HG03103 (cell line): ENCODE measurements at regions not wholly inside any gene's neighbourhood (a gene's known extent, or its start where the extent isn't known, plus 50 kb on each side); places are given as distances from the start of the nearest gene placed in this dataset.

ENCODE experiments used
- ATAC-seq: cut with Tn5 transposase; IDR thresholded peaks from one replicate; pipeline ENCODE4 v1.9.1; 2021; ENCODE audit warnings: low read depth; ENCODE audit not compliant: unreplicated experiment

DNA sequence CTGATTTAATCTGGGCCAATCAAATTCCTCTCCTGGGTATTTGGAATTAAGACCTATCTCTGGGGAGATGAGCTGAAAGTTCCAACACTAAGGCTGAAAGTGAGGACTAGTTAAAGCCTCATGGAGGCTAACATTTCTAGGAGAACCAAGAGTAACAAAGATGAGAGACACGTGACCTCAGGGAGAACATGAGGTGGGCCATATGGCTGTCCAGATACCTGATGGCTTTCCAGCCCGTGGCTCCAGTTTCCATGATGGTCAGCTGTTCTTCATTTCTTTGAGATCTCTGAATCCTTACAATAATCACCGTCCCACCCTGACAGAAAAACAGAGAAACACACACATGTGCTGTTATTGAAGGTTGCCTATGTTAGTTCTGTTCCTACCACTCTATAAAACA is 66.1 kb downstream of the LEPR start:
- ATAC-seq, result no peak

DNA sequence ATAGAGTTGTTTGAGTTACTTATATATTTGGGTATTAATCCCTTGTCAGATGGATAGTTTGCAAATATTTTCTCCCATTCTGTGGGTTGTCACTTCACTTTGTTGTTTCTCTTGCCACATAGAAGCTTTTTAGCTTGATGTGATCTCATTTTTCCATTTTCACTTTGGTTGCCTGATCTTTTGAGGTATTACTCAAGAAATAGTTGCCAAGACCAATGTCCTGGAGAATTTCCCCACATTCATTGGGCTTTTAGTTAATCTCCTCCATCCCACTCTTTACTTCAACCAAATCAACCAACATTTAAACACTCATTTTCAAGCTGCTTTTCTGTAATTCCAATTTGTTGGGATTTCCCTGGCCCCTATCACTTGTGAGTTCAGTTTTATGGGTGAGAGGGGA is 69.0 kb downstream of the LEPR start:
- no peak for ATAC-seq

DNA sequence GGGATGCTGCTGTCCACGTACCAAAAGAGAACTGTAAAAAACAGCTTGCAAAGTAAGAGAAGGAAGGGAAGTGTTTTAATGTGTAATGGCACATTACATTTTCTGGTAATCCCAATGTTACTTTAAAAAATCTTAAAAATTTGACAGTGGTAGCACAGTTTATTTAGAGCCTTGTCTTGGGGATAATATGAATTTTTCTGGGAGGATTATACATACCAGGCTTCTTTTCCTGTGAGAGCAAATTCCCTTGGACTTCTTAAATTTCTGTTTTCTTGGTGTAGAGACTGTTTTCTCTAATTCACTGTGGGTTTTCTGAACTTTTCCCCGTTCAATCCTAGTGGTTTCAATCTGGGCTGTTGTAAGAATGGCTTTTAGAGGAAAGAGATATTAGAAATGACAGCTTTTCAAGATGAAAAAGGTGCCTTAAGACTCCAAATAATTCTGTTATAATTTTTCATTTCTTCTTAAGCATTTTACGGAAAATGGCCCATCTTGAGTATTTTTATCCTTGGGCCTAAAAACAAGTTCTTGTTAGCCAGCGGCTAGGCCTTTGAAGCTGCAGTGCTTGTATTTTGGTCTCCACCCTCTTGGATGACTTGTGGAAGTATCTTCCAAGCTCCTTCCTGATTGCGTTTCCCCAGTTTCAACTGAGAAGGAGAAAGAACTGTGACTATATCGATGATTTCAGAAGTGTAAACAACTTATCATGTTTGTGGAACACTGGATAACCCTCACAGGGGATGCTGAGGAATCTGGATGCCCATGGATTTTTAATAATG is 70.0 kb downstream of the LEPR start:
- ATAC-seq, result no peak

DNA sequence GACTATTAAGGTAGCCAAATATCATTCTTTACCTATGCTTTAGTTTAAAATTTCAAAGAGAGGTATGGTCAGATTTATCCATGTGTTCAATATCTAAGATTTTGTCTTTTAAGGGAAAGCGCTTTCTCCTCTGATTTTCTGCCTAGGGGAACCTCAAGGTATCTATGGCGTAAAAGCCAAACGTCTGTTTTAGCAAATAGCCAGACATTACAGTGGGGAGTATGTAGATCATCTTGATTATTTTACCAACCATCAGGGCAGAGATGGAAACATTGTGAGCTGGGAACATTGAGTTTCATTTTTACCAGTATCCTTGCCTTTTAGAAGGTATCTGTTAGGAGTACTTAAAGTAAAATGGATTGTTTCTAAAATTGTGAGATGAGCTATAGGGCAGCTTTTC is 71.0 kb downstream of the LEPR start:
- ATAC-seq, result no peak

DNA sequence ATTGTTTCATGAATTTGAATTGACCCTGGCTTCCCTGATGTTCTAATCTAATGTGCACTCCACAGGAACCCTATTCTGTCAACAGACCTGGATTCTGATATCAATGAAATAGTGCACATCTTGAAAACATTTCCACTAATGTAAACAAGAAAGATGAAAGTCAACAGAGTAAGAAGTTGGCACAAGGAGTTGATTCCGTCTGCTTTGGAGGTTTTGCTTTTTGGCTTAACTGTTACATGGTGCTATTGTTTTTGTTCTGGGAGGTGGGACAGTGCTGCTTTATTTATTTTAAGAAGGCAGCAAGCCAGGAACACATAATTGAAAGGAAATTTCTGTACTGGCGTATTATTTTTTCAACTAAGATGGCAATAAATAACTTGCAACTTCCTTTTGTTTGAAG is 73.3 kb downstream of the LEPR start:
- no peak for ATAC-seq

DNA sequence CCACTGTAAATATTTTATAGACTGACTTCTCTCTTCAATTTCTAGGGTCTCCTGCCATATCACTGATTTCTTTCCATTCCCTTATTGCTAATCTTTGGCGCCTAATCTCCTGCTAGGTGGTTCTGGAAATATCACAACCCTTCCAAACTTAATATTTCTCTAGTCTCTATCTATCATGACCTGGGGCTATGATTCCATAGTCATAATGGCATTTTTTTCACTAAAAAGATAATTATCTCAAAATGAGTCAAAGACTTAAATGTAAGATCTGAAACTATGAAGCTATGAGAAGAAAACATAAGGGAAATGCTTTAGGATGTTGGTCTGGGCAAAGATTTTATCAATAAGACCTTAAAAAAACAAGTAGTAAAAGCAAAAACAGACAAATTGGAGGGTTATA is 74.2 kb downstream of the LEPR start:
- ATAC-seq, result no peak

DNA sequence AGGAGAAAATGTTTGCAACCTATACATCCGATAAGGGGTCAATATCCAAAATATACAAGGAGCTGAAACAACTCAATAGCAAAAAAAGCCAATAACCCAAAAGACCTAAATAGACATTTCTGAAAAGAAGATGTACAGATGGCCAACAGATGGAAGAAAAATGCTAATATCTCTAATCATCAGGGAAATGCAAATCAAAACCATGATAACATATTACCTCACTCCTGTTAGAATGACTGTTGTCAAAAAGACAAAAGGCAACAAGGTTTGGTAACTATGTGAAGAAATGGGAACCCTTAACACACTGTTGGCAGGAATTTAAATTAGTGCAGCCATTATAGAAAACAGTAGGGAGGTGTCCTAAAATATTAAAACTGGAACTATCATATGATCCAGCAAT is 74.7 kb downstream of the LEPR start:
- ATAC-seq, result no peak

DNA sequence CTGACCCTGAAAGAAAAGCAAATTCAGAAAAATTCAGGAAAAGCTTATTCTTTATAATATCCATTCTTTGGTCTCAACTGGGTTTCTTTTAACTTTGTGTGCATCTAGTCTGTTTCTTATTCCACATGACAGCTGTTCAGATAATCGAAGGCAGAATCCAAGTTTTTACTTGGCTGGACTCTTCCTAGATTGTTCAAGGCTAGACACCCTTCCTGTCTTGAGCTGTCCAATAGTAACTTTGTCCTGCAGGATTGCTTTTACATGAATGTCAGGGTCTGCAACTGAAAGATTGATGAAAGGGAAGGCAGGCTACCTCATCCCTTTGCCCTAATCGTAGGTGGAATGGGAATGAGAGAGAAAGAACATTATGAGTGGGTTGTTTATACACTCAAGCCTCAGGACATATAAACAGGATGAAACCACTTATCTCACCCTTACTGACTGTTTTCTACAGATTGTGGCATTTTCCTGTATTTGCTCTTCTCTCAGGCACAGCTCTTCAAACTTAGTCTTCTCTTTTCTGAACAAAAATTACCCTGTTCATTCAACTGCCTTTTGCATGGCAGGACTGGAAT is 76.9 kb downstream of the LEPR start:
- ATAC-seq, result no peak

DNA sequence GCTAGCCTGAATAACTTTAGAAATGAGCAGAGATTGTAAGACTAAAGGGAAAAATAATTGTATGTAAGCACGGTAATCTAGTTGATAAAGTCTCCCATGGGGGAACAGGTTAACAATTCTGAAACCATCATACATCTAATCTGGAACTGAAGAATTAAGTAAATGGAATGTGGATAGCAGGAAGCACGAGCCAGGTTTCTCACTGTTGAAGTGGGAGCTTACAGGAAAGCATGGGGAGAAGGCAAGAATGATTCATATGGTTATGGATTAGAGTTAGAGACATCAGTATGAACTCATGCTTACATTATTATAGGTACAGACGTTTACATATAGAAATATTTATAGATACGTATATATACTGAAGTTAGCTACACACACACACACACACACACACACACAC is 83.0 kb downstream of the LEPR start:
- ATAC-seq, result no peak

DNA sequence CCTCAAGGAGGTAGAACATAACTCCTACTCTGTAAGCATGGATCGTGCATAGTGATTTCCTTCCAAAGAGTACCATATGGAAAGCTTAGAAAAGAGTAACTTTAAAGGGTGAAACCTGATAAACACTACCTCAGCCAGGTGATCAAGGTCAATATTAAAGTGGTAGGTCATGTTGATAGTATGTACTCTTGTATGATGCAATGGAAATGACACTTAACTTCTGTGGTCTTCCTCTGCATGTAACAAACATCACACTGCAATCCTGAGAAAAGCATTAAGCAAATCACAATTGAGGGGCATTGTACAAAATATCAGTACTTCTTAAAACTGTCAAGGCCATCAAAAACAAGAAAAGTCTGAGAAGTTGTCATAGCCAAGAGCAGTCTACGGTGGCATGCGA is 83.8 kb downstream of the LEPR start:
- no peak for ATAC-seq

DNA sequence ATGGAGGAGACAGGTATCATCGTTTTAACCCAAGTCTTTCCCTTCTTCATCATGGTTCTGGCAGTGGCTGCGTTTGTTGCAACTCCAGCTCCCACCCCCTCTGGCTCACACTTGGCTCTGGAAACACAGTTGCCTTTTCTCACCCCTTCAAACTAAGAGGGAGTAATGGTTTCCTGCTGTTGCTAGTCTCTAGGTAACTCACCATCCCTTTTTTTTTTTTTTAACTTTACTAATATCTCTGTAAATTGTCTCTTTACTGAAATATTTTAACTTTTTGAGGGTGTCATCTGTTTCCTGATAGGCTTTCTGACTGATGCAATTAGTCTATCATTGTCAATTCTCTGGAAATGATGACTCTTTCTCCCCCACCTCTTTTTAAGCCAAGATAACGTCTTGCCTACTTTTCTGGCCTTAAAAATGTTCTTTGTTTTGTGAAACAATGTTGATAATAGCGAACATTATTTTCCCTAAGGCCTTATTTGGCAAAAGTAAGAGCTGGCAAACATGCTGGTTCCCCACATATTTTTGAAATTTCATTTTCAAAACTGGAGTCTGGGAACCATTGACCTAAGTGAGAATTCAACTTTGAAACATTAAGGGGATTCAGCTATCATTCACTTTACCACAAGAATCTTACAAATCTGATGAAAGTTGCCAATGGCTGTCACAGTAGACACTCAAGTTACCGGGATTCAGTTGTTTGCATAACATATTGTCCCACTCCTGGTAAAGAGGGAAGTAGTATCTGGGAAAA is 85.3 kb downstream of the LEPR start:
- no peak for ATAC-seq

DNA sequence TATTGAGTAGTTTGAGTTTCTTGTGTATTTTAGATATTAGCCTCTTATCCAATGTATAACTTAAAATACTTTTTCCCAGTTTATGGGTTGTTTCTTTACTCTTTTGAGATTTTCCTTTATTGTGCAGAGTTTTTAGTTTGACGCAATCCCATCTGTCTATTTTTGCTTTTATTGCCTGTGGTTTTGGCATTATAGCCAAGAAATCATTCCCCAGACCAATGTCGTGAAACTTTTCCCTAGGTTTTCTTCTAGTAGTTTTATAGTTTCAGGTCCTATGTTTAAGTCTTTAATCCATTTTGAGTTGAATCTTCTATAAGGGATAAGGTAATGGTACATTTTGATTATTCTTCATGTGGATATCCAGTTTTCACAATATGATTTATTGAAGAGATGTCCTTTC is 87.6 kb downstream of the LEPR start:
- no peak for ATAC-seq

DNA sequence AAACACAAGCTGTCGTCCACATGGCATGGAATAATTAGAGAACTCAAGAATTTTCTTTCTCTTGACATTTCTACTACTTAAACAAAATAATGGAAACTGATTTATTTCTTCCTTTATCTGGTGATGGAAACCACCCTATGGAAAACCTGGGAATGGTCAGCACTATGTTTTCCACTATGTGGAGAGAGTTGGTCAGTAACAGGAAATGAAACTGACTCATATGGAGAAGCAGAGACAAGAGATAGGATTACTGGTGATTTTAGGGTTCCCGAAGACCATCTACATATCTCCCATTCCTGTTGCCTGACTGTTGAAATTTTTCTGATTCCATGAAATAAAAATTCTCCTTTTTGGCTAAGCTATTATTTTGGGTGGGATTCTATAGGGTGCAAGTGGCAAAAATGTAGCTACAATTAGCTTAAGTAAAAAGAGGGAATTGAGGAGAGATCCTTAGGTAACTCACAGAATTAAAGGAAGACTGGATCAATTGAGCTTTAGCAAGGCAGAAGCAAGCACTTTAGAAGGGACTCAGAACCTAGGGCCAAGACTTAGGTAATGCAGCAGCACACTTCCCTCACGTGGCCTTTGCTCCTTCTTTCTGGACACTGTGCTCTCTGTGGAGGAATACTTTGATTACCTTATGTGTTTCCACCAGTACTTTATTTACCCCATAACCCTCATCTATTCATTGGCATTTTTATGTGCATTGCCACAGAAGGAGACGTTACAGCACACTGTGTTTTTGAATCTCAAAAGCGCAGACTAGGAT is 89.6 kb downstream of the LEPR start:
- ATAC-seq, result no peak

DNA sequence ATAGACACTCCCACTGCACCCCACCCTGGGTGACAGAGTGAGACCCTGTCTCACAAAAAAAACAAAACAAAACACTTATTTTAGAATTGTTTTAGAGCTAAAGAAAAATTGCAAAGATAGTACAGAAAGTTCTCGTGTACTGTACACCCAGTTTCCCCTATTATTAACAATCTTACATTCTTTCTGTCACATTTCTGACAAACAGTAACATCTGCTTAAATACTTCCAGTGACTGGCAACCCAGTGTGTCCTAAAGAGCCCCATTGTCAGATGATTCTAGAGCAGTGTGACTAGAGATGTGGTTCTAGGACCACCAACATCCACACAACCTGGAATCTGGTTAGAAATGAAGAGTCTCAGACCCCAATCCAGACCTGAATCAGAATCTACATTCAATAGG is 90.5 kb downstream of the LEPR start:
- no peak for ATAC-seq

DNA sequence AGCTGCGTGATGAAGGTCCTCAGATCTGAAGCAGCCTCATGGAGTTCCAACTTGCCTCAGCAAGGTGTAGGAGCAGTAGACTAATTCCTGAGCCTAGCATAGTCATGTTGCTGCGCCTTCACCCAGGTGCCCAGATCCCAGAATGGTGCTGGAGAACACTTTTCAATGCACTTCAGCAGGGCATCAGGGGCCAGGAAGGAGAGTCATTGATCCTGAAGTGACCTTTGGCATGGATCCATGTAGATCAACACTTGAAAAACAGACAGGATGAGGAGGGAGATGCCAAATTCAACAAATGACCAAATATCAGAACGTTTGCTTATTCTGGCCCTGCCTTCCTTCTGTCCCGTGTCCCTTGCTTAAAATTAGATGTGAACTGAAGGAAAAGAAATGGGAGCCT is 91.9 kb downstream of the LEPR start:
- no peak for ATAC-seq

DNA sequence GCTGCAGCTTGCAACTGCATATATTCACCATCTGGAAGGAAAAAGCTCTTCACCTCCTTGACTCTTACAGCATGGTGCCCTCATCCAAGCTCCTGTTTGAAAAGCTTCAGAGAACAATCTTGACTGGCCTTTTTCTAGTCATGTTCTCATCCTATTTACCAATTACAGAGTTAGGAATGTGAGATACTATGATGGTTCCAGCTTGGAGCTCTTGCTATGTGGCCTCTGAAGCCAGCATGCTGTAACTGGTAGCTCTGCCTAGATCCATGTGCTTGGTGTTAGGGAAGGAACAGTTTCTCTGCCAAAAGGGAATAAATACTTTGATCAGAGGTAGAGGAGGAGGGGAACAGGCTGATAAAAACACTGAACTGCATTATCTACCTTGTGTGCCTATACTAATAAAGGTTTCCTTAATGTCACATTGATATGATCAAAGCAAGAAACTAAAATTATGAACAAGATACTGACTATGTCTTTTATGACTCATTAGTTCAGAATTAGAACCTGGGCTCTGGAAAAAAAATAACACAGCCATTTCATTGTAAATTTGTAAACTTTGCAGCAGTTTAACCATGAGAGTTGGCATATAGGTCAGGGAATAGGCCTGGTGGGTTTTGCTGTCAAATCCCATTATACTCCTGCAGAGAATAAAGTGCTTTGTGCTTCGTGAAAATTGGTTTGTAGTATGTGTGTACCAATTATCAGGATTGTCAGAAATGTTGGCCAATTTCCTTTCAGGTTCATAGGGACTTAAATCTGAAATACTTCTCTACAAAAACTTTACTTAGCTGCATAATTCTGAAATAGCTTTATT is 92.7 kb downstream of the LEPR start:
- no peak for ATAC-seq

DNA sequence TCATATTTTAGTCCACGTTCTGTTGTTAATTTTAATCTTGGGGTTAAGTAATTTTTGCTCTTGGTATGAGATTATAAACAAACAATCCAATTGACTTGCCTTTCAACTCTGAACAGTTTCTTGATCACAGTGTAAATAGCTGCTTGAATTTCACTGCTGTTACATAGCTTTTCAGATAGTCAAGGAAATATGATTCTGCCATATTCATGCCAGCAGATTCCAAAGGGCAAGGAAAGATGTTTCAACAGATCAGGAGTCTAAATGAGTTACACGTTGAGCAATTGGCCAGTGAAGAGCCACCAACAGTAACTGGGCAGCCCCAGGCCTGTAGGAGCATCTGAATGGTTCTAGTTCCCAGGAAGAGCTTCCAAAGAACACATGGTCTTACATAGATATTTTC is 93.6 kb downstream of the LEPR start:
- ATAC-seq, result no peak

DNA sequence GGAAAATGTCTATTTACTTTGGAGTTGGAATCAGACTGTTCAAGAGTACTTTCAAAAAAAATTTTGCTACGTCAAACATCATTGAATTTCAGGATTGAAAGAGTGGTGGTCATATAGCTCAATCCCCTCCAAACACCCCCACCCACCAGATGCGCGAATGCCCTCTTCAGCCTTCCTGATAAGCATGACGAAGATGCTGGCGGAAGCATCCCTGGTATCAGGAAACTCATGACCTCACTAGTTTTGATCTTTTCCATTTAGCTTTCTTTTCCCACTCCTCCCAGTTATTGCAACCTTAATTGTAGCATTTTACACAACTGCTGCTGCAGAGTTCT is 104.4 kb downstream of the LEPR start:
- no peak for ATAC-seq

DNA sequence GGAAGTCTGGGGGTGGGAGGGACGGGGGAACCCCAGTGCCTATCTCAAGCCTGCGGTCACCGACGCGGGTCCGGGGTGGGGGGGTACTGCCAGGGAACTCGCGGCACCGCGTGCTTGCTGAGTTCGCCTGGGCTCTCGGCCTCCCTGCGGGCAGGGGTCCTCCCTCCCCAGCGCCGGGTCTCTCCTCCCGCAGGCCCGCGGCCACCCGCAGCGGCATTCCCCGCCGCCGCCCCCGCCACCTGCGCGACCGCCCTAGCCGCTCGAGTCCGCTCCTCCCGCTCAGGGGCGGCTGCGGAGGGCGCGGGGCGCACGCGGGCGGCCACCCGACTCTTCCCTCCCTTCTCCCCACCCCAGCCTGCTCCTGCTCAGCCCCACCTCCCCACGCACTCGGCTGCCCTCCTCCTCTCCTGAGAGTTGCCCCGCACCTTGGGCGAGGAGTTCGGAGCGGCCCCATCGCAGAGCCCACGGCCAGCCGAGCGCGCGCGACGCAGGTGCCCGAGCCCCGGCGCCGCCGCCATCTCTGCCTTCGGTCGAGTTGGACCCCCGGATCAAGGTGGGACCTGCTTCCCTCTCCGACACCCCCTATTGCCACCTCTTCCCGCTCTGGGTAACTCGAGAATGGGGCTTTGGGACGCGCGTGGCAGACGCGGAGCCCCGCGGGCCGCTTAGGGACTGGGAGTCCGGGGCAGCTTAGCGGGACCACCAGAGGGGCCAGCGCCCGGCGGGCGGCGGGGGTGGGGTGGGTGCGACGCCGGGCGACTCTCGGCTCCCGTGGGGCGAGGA is 105.0 kb downstream of the LEPR start:
- no peak for ATAC-seq

DNA sequence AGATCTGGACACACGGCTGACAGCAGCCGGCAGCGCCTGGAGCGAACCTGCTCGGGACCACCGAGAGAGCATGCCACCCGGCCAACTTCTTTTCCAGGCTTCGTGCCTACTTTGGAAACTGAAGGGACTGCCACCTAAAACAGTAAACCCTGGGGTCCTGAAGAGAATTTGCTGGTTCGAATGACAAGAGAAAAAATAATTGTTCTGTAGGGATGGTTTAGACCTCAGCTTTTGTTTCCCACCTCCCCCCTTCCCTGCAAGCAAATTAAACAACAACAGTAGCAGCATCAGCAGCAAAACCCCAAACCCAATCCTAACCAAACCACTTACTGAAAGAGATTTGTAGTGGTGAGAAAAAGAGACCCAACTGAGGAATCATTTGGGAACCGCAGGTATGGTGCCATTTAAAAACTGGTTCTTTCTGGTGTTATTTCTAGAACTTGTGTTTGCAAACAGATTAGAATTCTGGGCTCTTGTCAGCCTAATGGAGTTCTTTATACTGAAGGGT is 105.6 kb downstream of the LEPR start:
- ATAC-seq, result no peak
